22Rv1 (cell line): ENCODE measurements at regions not wholly inside any gene's neighbourhood (a gene's known extent, or its start where the extent isn't known, plus 50 kb on each side); places are given as distances from the start of the nearest gene placed in this dataset.

Source experiments
- CTCF ChIP-seq: fragments of 450-650 bp; IDR thresholded peaks from 2 replicates; pipeline ENCODE4 v1.5.1; 2017; ENCODE audit warnings: mild to moderate bottlenecking
- ZFX ChIP-seq: fragments of 450-650 bp; IDR thresholded peaks from 2 replicates; pipeline ENCODE4 v1.6.1; 2017; ENCODE audit warnings: antibody characterized with exemption, borderline replicate concordance

DNA sequence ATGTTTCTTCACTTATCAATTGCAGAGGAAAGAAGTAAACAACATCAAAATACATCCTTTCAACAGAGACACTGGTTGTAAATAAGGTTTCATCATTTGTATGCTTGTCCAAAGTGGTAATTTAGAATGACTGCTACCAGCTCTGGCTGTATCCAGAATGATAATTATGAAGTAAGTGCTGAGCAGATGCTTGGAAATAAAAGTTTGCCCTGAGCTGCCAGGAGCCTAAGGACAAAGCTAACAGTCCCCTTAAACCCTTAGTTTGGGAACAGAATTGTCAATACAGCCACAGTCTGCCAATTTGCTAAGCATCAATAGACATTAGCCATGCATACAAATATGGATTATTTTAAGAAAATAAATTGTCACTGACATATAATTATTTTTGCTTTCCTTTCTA, 147.0 kb upstream of the SLC13A1 start:
- no peak for TF ChIP-seq CTCF
- TF ChIP-seq ZFX, result no peak
